Thymus (tissue), 11 donors: ENCODE measurements at regions not wholly inside any gene's neighbourhood (a gene's known extent, or its start where the extent isn't known, plus 50 kb on each side); places are given as distances from the start of the nearest gene placed in this dataset.

Experiments
- DNase-seq, 9 donors: peaks; one replicate each; pipeline ENCODE4 v3.0.0-alpha.2; 2013; ENCODE audit warnings: low spot score in 9 of 9, low read depth in 6 of 9, missing footprints in 1 of 9
- H3K27ac ChIP-seq, 2 donors: one replicate each; pipeline ENCODE4 v1.5.1; 2013; ENCODE audit warnings: control low read depth in 1 of 2, low read depth in 1 of 2, low read length in 1 of 2, mild to moderate bottlenecking in 1 of 2, moderate library complexity in 1 of 2
- H3K27me3 ChIP-seq, 2 donors: one replicate each; pipeline ENCODE4 v1.5.1; 2013; ENCODE audit warnings: low read length in 1 of 2; ENCODE audit not compliant: control insufficient read depth in 2 of 2, insufficient read depth in 1 of 2
- H3K36me3 ChIP-seq, 2 donors: one replicate each; pipeline ENCODE4 v1.5.1; 2013; ENCODE audit warnings: low read length in 1 of 2, mild to moderate bottlenecking in 1 of 2, moderate library complexity in 1 of 2; ENCODE audit not compliant: control insufficient read depth in 2 of 2, insufficient read depth in 2 of 2
- H3K4me1 ChIP-seq, 2 donors: one replicate each; pipeline ENCODE4 v1.5.1; 2013; ENCODE audit warnings: low read length in 2 of 2; ENCODE audit not compliant: control insufficient read depth in 2 of 2, insufficient read depth in 2 of 2
- H3K4me3 ChIP-seq, 2 donors: one replicate each; pipeline ENCODE4 v1.5.1; 2013; ENCODE audit warnings: low read length in 2 of 2, control low read depth in 1 of 2, mild to moderate bottlenecking in 1 of 2
- H3K9me3 ChIP-seq, 2 donors: one replicate each; pipeline ENCODE4 v1.5.1; 2013; ENCODE audit warnings: low read length in 1 of 2, mild to moderate bottlenecking in 1 of 2; ENCODE audit not compliant: control insufficient read depth in 2 of 2, insufficient read depth in 1 of 2
- WGBS: extraction: QIAGEN DNeasy Blood & Tissue Kit; methylation state at CpG from one replicate; pipeline ENCODE4 v1.1.7; 2013; 5-methylcytosine and 5-hydroxymethylcytosine counted together
- donor health status: healthy.

- Histone ChIP-seq H3K27me3 (peaks cover 2 to 3% of the 10 kb centered on the region in 2 donors), H3K36me3 (no peaks in the 10 kb centered on the region), H3K27ac (no peak overlapping the region), H3K4me3 (no peak overlapping the region), H3K4me1 (no peaks in the 10 kb centered on the region), H3K9me3 (no peaks in the 10 kb centered on the region)
- WGBS, result 98% methylated on average over 6 of the region's 6 CpGs
- DNase-seq, result no peak
These were observed 80.4 kb downstream of the HSPH1 start for GRCh38 chr13:31081316-31081715.

- no peaks in the 10 kb centered on the region for H3K9me3 ChIP-seq
- H3K27me3 ChIP-seq, result peaks cover 0 to 5% of the 10 kb centered on the region in 2 donors
- no peak overlapping the region for H3K27ac ChIP-seq
These were observed 86.9 kb downstream of the HSPH1 start for GRCh38 chr13:31074756-31075155.

GRCh38 chr13:31073859-31074718 is 87.6 kb downstream of the HSPH1 start:
- H3K9me3 ChIP-seq, result no peaks in the 10 kb centered on the region
- no peaks in the 10 kb centered on the region for H3K36me3 ChIP-seq
- peak in 7 of 9 donors; percentile 20 to 57 (median 37) for DNase-seq
- H3K4me3 ChIP-seq, result no peak overlapping the region
- peaks cover 4 to 10% of the 10 kb centered on the region in 2 donors for H3K4me1 ChIP-seq
- H3K27me3 ChIP-seq, result peaks cover 0 to 7% of the 10 kb centered on the region in 2 donors
- H3K27ac ChIP-seq, result peak overlapping the region in 1 of 2 donors; percentile 52
- 71% methylated on average over 5 of the region's 5 CpGs for WGBS

More at GRCh38 chr13:31074756-31075155, 86.9 kb downstream of the HSPH1 start:
- no peaks in the 10 kb centered on the region for H3K36me3 ChIP-seq
- peaks cover 4 to 10% of the 10 kb centered on the region in 2 donors for H3K4me1 ChIP-seq
- H3K4me3 ChIP-seq, result no peak overlapping the region
- DNase-seq, result no peak

- no peaks in the 10 kb centered on the region for H3K36me3 ChIP-seq
- peaks cover 0 to 4% of the 10 kb centered on the region in 2 donors for H3K27me3 ChIP-seq
- 95% methylated on average over 3 of the region's 3 CpGs for WGBS
- H3K9me3 ChIP-seq, result no peaks in the 10 kb centered on the region
- H3K4me1 ChIP-seq, result peaks cover 4 to 10% of the 10 kb centered on the region in 2 donors
- no peak for DNase-seq
- H3K4me3 ChIP-seq, result no peak overlapping the region
- H3K27ac ChIP-seq, result no peak overlapping the region
These were observed 89.7 kb downstream of the HSPH1 start for GRCh38 chr13:31072041-31072440.

- DNase-seq, result no peak
- Histone ChIP-seq H3K4me1 (peaks cover 4 to 10% of the 10 kb centered on the region in 2 donors), H3K9me3 (no peaks in the 10 kb centered on the region), H3K4me3 (no peak overlapping the region), H3K36me3 (no peaks in the 10 kb centered on the region), H3K27me3 (peaks cover 0 to 4% of the 10 kb centered on the region in 2 donors), H3K27ac (no peak overlapping the region)
- 79% methylated on average over 4 of the region's 4 CpGs for WGBS
These were observed 91.7 kb downstream of the HSPH1 start for GRCh38 chr13:31069808-31070534.

- no peak overlapping the region for H3K4me3 ChIP-seq
- H3K9me3 ChIP-seq, result no peaks in the 10 kb centered on the region
- no peak for DNase-seq
- H3K27me3 ChIP-seq, result peaks cover 0 to 4% of the 10 kb centered on the region in 2 donors
- no peaks in the 10 kb centered on the region for H3K36me3 ChIP-seq
- H3K27ac ChIP-seq, result no peak overlapping the region
- WGBS, result 96% methylated on average over 4 of the region's 4 CpGs
- H3K4me1 ChIP-seq, result no peaks in the 10 kb centered on the region
These were observed 93.6 kb downstream of the HSPH1 start for GRCh38 chr13:31068119-31068423.

GRCh38 chr13:31067416-31068118 is 94.1 kb downstream of the HSPH1 start:
- WGBS, result 87% methylated on average over 8 of the region's 8 CpGs
- peaks cover 0 to 4% of the 10 kb centered on the region in 2 donors for H3K27me3 ChIP-seq
- no peak overlapping the region for H3K27ac ChIP-seq
- no peak for DNase-seq
- no peaks in the 10 kb centered on the region for H3K4me1 ChIP-seq
- no peak overlapping the region for H3K4me3 ChIP-seq
- H3K9me3 ChIP-seq, result no peaks in the 10 kb centered on the region
- no peaks in the 10 kb centered on the region for H3K36me3 ChIP-seq

- Histone ChIP-seq H3K27me3 (peaks cover 0 to 6% of the 10 kb centered on the region in 2 donors), H3K9me3 (no peaks in the 10 kb centered on the region), H3K27ac (no peak overlapping the region), H3K4me1 (no peaks in the 10 kb centered on the region), H3K4me3 (no peak overlapping the region), H3K36me3 (no peaks in the 10 kb centered on the region)
- WGBS, result 92% methylated on average over 4 of the region's 4 CpGs
- no peak for DNase-seq
These were observed 97.1 kb downstream of the HSPH1 start for GRCh38 chr13:31064636-31065035.

- H3K4me1 ChIP-seq, result no peaks in the 10 kb centered on the region
- WGBS, result 97% methylated on average over 1 of the region's 1 CpG
These were observed 97.9 kb downstream of the HSPH1 start for GRCh38 chr13:31063772-31064171.

More at GRCh38 chr13:31063772-31064171, 97.9 kb downstream of the HSPH1 start:
- no peak overlapping the region for H3K4me3 ChIP-seq
- no peak for DNase-seq
- H3K27ac ChIP-seq, result no peak overlapping the region
- no peaks in the 10 kb centered on the region for H3K9me3 ChIP-seq
- H3K36me3 ChIP-seq, result no peaks in the 10 kb centered on the region
- peaks cover 0 to 4% of the 10 kb centered on the region in 2 donors for H3K27me3 ChIP-seq
